Eye (tissue), 1 donor: ENCODE measurements at regions not wholly inside any gene's neighbourhood (a gene's known extent, or its start where the extent isn't known, plus 50 kb on each side); places are given as distances from the start of the nearest gene placed in this dataset.

ENCODE experiments used
- DNase-seq: peaks from one replicate; pipeline ENCODE4 v3.0.0-alpha.2; 2015

DNA sequence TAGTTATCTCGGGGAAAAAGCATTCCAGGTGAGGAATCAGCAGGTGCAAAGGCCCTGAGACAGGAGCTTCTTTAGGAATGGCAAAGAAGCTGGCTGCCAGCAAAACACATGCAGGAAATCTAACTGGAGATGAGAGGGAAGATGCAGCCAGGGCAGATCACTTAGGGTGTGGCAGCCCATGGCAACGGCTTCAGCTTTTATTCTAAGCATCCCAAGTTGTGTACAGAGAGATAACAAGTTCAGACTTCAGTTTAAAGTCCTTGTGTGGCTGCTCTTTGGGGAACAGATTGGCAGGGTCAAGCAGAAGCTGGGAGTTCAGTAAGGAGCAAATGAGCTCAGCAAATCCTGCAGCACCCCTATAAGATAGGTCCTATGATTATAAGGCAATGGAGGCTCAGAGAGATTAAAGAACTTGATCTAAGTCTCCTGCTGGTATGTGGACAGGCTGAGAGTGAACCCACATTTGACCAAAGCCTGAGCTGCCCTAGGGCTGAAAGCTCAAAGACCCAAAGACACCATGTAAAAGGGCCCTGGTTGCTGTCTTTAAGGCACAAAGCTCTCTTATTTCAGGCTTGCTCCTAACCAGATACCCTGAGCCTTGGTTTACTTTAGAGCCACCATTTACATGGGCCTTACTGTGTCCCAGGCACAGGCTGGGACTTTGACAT, 466.8 kb downstream of the SOX6 start:
- DNase-seq = no peak

DNA sequence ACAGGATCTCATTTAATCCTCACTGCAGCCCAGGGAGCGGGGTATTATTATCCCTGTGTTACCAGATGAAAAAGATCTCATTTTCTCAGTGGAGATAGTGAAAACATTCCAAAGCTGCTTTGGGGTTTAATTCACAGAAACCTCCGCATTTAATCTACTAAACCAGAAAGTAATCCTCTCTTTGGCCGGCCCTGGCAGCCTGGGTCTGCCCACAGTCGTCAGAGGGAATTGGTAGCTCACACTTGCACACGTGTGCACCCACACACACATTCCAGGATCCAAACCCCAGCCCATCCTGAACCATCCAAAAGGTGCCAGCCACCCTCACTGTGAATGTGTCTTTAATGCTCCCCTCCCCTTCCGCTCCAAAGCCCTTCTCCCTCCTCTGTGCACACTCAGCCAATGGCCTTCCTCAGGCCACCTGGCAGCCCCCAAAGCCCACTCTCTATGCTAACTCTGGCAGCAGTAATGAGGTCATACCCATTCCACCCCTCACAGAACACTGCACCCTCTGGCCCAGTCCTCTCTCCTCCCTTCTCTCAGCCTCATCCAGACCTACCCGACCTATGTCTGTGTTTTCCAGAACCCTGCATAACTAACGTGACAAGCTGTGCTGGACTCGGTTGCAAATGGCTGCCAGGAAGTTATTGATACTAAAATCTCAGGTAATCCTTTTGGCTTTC, 466.2 kb downstream of the SOX6 start:
- peak; percentile 61 for DNase-seq

DNA sequence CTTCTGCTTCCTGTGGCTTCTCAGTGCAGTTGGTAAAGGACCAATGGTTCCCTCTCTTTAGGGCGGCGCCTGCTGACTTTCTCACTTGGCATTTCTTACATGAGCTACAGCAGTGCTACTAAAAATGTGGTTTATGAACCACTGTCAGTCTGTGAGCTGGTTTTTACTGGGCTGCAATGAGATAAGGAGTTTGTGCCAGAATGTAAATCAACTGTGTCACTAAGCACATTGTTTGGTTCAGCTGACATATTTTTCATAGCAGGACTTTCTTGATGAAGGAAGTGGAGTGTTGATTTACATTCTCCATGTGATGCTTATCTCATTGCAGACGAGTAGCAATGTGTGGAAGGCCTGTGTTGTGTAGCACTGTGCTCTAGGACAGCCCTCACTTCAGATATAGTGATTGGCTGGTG, 463.3 kb downstream of the SOX6 start:
- DNase-seq = no peak

GRCh38 chr11:15896026-15896425, 460.3 kb downstream of the SOX6 start:
- DNase-seq = no peak

- DNase-seq = no peak
Observed at GRCh38 chr11:15896530-15896929, 459.8 kb downstream of the SOX6 start.

- DNase-seq = no peak
Observed at GRCh38 chr11:15897211-15897960, 459.0 kb downstream of the SOX6 start.

GRCh38 chr11:15901054-15901453, 455.3 kb downstream of the SOX6 start:
- DNase-seq = no peak

DNA sequence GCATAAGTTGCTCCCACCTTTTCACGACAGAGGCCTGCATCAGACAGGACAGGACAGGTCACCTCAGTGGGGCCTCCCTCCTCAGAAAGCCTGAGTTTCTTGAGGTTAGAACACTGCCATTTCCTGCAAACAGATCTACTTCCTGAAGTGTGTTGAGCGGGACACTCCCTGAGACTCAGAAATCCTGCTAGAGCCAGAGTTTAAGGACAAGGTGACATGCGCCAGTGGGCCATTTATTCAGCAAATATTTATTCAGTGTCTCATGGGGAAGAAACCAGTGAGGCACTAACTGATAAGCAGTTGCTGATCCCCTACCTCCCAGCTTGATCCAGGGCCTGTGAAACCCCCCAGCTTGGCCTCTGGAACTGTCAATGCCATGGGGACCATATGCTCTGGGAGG, 454.6 kb downstream of the SOX6 start:
- no peak for DNase-seq

DNA sequence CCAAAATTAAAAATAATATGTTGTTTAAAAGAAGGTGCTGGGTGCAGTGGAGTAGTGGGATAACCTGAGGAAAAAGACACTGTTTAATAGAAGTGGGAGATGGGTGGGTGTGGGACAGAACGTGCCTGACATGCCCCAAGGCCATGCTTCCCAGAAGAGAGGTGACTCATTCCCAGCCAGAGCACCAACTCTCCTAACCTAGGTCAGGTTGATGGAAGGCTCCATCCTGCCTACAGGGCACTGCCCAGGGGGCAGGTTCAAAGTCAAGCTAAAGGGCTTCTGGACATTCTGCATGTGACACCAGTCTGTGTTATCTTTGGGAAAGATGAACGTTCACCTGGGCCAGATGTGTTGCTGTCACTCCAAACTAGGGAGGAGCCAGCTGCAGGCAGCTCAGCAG, 453.1 kb downstream of the SOX6 start:
- DNase-seq = no peak

DNA sequence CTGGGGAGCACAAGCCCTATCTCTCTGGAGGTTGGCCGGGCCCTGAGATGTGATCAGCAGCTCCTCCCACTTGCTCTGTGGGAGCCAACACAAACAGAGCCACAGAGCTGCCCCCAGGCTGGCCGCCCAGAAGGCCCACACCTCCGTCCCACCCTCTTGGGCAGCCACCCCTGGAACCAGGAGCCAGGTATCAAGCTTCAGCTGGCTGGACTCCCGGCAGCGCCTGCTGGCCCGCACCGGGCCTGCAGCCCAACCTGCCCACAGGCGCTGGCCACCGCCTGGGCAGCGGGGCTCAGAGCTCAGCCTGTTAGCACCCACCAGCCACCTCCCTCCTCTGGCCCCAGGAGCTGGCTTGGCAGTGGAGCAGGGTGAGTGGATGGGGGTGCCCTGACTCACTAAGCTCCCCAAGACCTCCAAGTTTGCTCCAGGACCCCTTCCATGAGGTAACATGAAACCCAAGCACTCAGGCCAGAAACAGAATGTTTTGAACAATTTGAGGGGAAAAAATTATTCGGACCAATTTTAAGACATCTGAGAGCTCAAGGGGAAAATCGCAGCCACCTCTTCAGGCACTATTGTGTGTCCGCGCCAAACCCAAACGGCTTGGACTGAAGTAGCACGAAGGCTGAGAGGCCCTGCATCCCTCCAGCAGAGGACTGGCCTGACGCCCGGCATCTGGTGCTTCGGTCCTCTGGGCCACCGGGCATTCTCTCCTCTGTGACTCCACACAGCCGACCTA, 450.8 kb downstream of the SOX6 start:
- no peak for DNase-seq

- no peak for DNase-seq
Observed at GRCh38 chr11:15906481-15907035, 449.8 kb downstream of the SOX6 start.

DNA sequence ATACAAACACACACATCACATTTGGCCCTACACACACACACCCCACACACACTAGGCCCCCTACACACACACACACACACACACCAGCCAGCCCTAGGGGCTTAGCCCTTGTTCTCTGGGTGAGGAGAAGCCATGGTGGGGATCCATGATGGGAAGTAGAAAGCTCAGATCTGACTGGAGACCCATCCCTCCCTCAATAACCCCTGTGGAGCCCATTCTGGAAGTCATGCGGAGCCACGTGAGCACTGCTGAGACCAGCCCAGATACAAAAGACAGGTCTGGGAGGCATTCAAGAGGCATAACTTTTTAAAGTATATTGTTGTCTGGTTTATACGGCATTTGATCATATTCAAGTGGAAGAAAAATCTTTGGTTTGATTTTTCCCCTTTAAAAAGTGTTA, 448.5 kb downstream of the SOX6 start:
- DNase-seq = no peak

DNA sequence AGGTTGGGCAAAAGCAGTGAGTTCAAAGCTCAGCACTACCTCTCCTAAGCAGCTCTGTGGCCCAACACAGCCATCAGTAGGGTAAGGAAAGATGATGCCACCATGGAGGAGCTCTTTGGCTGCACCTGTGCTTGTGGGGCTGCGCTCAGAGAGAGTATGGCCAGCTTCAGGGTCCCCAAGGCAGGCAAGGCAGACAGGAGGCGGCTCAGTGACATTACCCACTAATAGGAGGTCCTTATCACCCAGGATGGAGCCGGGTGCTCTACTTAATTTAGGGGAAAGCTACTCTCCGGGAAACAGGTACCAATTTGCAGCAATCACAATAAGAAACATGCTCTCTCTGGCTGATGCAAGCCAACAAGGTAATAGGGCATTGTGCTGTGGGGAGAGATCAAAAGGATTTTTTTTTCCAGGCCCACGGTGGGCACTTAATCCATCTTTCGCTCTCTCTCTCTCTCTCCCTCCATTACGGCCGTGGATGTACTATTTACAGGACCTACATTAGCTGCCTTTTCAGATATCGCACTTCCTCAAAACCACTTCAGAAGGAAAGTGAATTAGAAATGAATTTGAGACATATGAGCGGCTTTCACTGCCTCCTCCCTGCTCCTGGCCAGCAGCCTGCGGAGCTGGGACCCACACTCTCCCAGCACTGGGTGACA, 446.3 kb downstream of the SOX6 start:
- no peak for DNase-seq

GRCh38 chr11:15910761-15911160, 445.6 kb downstream of the SOX6 start:
- DNase-seq = no peak

DNA sequence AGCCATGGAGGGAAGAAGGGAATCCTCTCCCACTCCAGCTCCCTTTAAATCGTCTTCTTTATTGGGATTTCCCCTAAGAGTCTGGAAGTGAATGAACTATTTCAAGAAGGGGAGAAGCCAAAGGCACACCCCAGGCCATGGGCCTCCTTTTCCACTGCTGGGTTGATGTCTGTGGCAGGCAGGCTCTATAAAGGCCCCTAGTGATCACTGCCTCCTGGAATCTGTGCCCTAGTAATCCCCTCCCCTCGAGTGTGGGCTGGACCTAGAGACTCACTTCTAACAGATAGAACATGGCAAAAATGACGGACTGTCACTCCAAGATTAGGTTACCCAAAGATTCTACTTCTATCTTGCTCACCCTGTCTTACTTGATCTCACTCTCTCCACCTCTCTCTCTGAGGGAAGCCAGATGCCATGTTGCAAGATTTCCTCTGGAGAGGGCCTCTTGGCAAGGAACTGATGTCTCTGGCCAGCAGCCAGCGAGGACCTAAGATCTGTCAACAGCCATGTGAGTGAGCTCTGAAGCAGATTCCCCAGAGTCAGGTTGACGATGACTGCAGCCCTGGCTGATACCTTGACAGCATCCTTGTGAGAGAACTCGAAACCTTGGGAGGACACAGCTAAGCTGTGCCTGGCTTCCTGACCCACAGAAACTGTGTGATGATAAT, 444.8 kb downstream of the SOX6 start:
- DNase-seq = peak; percentile 42

DNA sequence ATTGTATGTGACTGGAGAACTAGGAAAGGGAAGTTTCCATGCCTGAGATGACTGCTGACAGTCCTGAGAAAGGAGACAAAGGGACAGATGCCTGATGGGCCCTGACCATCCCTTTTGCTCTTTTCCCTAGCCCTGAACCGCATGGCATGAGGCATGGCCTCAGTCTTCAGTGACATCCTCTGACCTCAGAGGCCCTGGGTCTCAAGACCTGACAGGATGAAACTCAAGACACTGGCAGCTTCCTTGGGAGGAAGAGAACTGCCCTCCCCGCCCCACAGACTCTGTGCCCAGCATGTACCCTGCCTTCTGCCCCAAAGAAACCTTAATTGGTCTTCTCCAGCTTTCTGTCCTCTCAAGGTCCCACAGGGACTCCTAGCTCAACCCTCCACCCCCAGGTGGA, 444.1 kb downstream of the SOX6 start:
- no peak for DNase-seq

DNA sequence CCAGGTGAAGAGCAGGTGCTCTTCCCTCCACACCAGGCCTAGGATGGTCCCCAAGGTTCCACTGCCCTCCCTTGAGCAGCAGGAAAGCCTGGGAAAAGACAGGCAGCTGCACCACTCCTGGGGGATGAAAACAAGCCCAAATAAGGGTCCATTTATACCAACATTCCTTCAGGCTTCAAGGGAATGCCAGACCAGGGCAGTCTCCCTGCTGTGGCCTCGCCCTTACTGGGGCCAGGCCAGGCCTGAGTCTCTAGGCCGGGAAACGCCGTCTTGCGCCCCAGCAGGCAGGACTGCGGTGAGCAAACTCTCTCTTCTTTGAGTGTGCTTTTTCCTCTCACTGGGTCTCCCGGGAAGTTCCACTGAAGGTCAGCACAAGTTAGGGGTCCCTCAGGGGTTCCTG, 443.5 kb downstream of the SOX6 start:
- no peak for DNase-seq

DNA sequence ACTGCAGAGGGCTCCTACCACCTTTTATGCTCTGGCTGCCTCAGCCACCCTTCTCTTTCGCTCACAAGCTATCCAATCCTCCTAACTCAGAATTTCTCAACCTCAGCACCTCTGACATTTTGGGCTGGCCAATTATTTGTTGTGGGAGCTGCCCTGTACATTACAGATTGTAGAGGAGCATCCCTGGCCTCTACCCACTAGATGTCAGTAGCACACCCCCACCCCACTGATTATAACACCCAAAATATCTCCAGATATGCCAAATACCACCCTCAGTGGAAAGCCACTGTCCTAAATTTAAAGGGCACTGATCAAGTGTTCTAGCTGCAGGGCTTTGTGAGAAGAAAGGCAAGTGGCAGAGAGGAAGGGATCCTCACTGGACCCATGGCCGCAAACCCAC, 443.1 kb downstream of the SOX6 start:
- no peak for DNase-seq
